H54 (cell line): ENCODE measurements at regions not wholly inside any gene's neighbourhood (a gene's known extent, or its start where the extent isn't known, plus 50 kb on each side); places are given as distances from the start of the nearest gene placed in this dataset.

Experiments
- DNase-seq: peaks from one replicate; pipeline ENCODE4 v3.0.0; 2011; ENCODE audit warnings: low spot score, mixed read lengths; ENCODE audit not compliant: insufficient read length
- FAIRE-seq: peaks from 3 replicates; lab custom pipeline; 2011; peaks lifted over from hg19 to GRCh38; lab: Jason Lieb, UNC
- POLR2A ChIP-seq: IDR thresholded peaks from 2 replicates; pipeline ENCODE4 v1.6.1; 2011; ENCODE audit warnings: low read depth, mild to moderate bottlenecking, low read length

GRCh38 chr11:23336961-23337360 lies 476.7 kb upstream of the CCDC179 start:
- no peak for TF ChIP-seq POLR2A
- DNase-seq (no peak), FAIRE-seq (no peak)

GRCh38 chr11:23353611-23354010 lies 493.3 kb upstream of the CCDC179 start:
- TF ChIP-seq POLR2A, result no peak
- FAIRE-seq (no peak), DNase-seq (no peak)

GRCh38 chr11:23359297-23359696 lies 499.0 kb upstream of the CCDC179 start:
- TF ChIP-seq POLR2A, result no peak
- peak; percentile 75 for FAIRE-seq
- peak; percentile 23 for DNase-seq

- FAIRE-seq, result no peak
- no peak for TF ChIP-seq POLR2A
- DNase-seq, result no peak
Measured at GRCh38 chr11:23364076-23364475, 503.8 kb upstream of the CCDC179 start.

GRCh38 chr11:23370580-23371275 lies 510.5 kb upstream of the CCDC179 start:
- no peak for DNase-seq
- TF ChIP-seq POLR2A, result no peak
- no peak for FAIRE-seq

- FAIRE-seq (no peak), DNase-seq (no peak)
- TF ChIP-seq POLR2A, result no peak
Measured at GRCh38 chr11:23377909-23378308, 517.6 kb upstream of the CCDC179 start.

GRCh38 chr11:23391031-23391430 lies 530.8 kb upstream of the CCDC179 start:
- TF ChIP-seq POLR2A, result no peak
- FAIRE-seq (no peak), DNase-seq (no peak)

GRCh38 chr11:23398052-23398451 lies 537.8 kb upstream of the CCDC179 start:
- DNase-seq, result no peak
- no peak for FAIRE-seq
- TF ChIP-seq POLR2A, result no peak

- TF ChIP-seq POLR2A, result no peak
- FAIRE-seq, result no peak
- no peak for DNase-seq
Measured at GRCh38 chr11:23399995-23400394, 539.7 kb upstream of the CCDC179 start.

GRCh38 chr11:23403210-23404185 lies 543.2 kb upstream of the CCDC179 start:
- DNase-seq, result no peak
- no peak for FAIRE-seq
- TF ChIP-seq POLR2A, result no peak

GRCh38 chr11:23404225-23405160 lies 544.2 kb upstream of the CCDC179 start:
- TF ChIP-seq POLR2A, result no peak
- FAIRE-seq, result no peak
- no peak for DNase-seq

GRCh38 chr11:23405350-23405937 lies 545.2 kb upstream of the CCDC179 start:
- DNase-seq (no peak), FAIRE-seq (no peak)
- no peak for TF ChIP-seq POLR2A
